ENCODE measurements at regions not wholly inside any gene's neighbourhood (a gene's known extent, or its start where the extent isn't known, plus 50 kb on each side); places are given as distances from the start of the nearest gene placed in this dataset.

DNA sequence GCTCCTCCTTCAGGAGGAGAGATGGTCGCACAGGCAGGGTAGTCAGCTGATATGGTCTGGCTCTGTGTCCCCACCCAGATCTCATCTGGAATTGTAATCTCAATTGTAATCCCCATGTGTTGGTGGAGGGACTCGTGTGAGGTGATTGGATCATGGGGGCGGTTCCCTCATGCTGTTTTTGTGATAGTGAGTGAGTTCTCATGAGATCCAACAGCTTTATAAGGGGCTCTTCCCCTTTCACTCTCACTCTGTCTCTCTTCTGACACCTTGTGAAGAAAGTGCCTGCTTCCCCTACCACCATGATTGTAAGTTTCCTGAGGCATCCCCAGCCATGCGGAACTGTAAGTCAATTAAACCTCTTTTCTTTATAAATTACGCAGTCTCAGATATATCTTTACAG lies 218.9 kb upstream of the TMTC1 start:
- Histone ChIP-seq H3K9me3 (ENCODE audit: control insufficient read depth, low read length) (no peaks in the 10 kb centered on the region), H3K27ac (ENCODE audit: low read length, poor library complexity, severe bottlenecking) (no peak overlapping the region), H2BK120ac (ENCODE audit: low read depth, low read length) (no peak overlapping the region), H3K4ac (ENCODE audit: low read depth in 1 of 2, low read length in 2 of 2) (no peak overlapping the region), H3K18ac (ENCODE audit: low read depth in 1 of 2, low read length in 2 of 2) (no peak overlapping the region), H4K8ac (ENCODE audit: low read length) (no peak overlapping the region), H2BK15ac (ENCODE audit: low read depth, poor library complexity, severe bottlenecking) (no peak overlapping the region), H3K9ac (ENCODE audit: low read length) (no peak overlapping the region), H3K4me3 (ENCODE audit: insufficient read depth in 1 of 2, low read depth in 1 of 2, low read length in 2 of 2) (no peak overlapping the region), H2BK5ac (ENCODE audit: low read depth, low read length, poor library complexity, severe bottlenecking) (no peak overlapping the region), H2BK12ac (ENCODE audit: low read length in 2 of 2) (no peak overlapping the region), H3K36me3 (ENCODE audit: control insufficient read depth in 1 of 2, insufficient read depth in 2 of 2, low read depth in 1 of 2, low read length in 2 of 2) (no peaks in the 10 kb centered on the region), H3K14ac (ENCODE audit: low read length in 2 of 2) (no peak overlapping the region), H3K23ac (ENCODE audit: low read length in 2 of 2) (no peak overlapping the region), H4K91ac (ENCODE audit: low read length) (no peak overlapping the region), H3K79me1 (replicated peaks; ENCODE audit: low read length, poor library complexity, severe bottlenecking) (no peaks in the 10 kb centered on the region), H3K4me1 (ENCODE audit: control insufficient read depth, insufficient read depth, low read depth, low read length) (no peaks in the 10 kb centered on the region), H3K27me3 (ENCODE audit: control insufficient read depth in 1 of 2, insufficient read depth in 1 of 2, low read length in 2 of 2) (no peaks in the 10 kb centered on the region), H2AFZ (ENCODE audit: low read depth, low read length) (no peak overlapping the region), H2AK5ac (ENCODE audit: low read length, severe bottlenecking) (no peak overlapping the region), H3K4me2 (ENCODE audit: low read length, poor library complexity, severe bottlenecking) (no peak overlapping the region)
- 82% methylated on average over 3 of the region's 5 CpGs for WGBS
- no peak for DNase-seq

DNA sequence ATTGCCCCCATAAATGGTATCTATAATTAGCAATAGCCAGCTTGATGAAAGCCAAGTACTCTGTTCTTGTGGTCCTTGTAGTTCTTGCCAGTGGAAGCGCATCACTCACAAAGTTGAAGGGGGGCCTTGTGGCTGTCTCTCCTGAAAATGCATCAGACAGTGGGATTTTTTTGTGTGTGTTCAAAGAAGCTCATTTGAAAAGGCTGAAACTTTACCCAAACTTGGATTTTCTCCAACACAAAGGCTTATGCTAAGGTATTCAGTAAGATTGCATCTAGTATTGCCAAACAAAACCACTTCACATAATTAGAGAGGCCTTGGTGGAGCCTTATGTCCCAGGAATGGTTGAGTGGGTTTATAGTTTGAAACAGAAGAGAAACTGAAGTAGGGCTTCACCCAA lies 216.7 kb upstream of the TMTC1 start:
- H2AK5ac ChIP-seq (ENCODE audit: low read length, severe bottlenecking): no peak overlapping the region

DNA sequence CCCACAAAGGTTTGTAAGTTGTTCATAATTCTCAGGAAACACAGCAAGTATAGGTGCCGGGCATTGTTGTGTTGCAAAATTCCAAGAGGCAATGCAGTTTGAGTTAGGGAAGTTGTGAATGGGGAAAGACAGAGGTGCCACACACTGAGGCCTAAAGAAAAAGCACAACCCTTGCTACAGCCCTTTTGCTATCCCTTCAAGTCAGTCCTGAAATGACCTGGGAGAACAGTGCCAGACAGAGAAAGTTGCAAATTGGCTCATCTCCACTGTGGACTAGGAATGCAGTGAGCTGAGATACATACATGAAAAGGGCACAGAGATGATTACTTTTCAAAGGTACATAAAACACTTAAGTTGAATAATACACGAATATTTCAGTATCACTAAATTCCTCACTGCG lies 213.3 kb upstream of the TMTC1 start:
- Histone ChIP-seq H2BK15ac (ENCODE audit: low read depth, poor library complexity, severe bottlenecking) (no peak overlapping the region), H3K79me1 (replicated peaks; ENCODE audit: low read length, poor library complexity, severe bottlenecking) (no peaks in the 10 kb centered on the region), H3K27ac (ENCODE audit: low read length, poor library complexity, severe bottlenecking) (no peak overlapping the region), H2BK5ac (ENCODE audit: low read depth, low read length, poor library complexity, severe bottlenecking) (no peak overlapping the region), H3K9me3 (ENCODE audit: control insufficient read depth, low read length) (no peaks in the 10 kb centered on the region), H3K14ac (ENCODE audit: low read length in 2 of 2) (no peak overlapping the region), H3K4ac (ENCODE audit: low read depth in 1 of 2, low read length in 2 of 2) (no peak overlapping the region), H3K23ac (ENCODE audit: low read length in 2 of 2) (no peak overlapping the region), H3K4me1 (ENCODE audit: control insufficient read depth, insufficient read depth, low read depth, low read length) (no peaks in the 10 kb centered on the region), H3K4me3 (ENCODE audit: insufficient read depth in 1 of 2, low read depth in 1 of 2, low read length in 2 of 2) (no peak overlapping the region), H2BK12ac (ENCODE audit: low read length in 2 of 2) (no peak overlapping the region), H3K18ac (ENCODE audit: low read depth in 1 of 2, low read length in 2 of 2) (no peak overlapping the region), H4K8ac (ENCODE audit: low read length) (no peak overlapping the region), H3K9ac (ENCODE audit: low read length) (no peak overlapping the region), H2AFZ (ENCODE audit: low read depth, low read length) (no peak overlapping the region), H3K27me3 (ENCODE audit: control insufficient read depth in 1 of 2, insufficient read depth in 1 of 2, low read length in 2 of 2) (no peaks in the 10 kb centered on the region), H4K91ac (ENCODE audit: low read length) (no peak overlapping the region), H3K4me2 (ENCODE audit: low read length, poor library complexity, severe bottlenecking) (no peak overlapping the region), H3K36me3 (ENCODE audit: control insufficient read depth in 1 of 2, insufficient read depth in 2 of 2, low read depth in 1 of 2, low read length in 2 of 2) (no peaks in the 10 kb centered on the region), H2AK5ac (ENCODE audit: low read length, severe bottlenecking) (no peak overlapping the region), H2BK120ac (ENCODE audit: low read depth, low read length) (no peak overlapping the region)
- DNase-seq: no peak
- WGBS: 100% methylated on average over 2 of the region's 3 CpGs

More for the DNA sequence above, 216.7 kb upstream of the TMTC1 start:
- H3K36me3 ChIP-seq (ENCODE audit: control insufficient read depth in 1 of 2, insufficient read depth in 2 of 2, low read depth in 1 of 2, low read length in 2 of 2): no peaks in the 10 kb centered on the region
- no peak overlapping the region for H4K91ac ChIP-seq (ENCODE audit: low read length)
- WGBS: 100% methylated on average over 1 of the region's 1 CpG
- no peak overlapping the region for H3K9ac ChIP-seq (ENCODE audit: low read length)
- H3K27me3 ChIP-seq (ENCODE audit: control insufficient read depth in 1 of 2, insufficient read depth in 1 of 2, low read length in 2 of 2): no peaks in the 10 kb centered on the region
- no peak overlapping the region for H2BK12ac ChIP-seq (ENCODE audit: low read length in 2 of 2)
- H3K4ac ChIP-seq (ENCODE audit: low read depth in 1 of 2, low read length in 2 of 2): no peak overlapping the region
- no peak overlapping the region for H2BK5ac ChIP-seq (ENCODE audit: low read depth, low read length, poor library complexity, severe bottlenecking)
- DNase-seq: peak; percentile 20
- no peak overlapping the region for H3K27ac ChIP-seq (ENCODE audit: low read length, poor library complexity, severe bottlenecking)
- H2AFZ ChIP-seq (ENCODE audit: low read depth, low read length): no peak overlapping the region
- H3K23ac ChIP-seq (ENCODE audit: low read length in 2 of 2): no peak overlapping the region
- H3K14ac ChIP-seq (ENCODE audit: low read length in 2 of 2): no peak overlapping the region
- H2BK120ac ChIP-seq (ENCODE audit: low read depth, low read length): no peak overlapping the region
- no peak overlapping the region for H4K8ac ChIP-seq (ENCODE audit: low read length)
- H3K9me3 ChIP-seq (ENCODE audit: control insufficient read depth, low read length): no peaks in the 10 kb centered on the region
- no peak overlapping the region for H2BK15ac ChIP-seq (ENCODE audit: low read depth, poor library complexity, severe bottlenecking)
- no peak overlapping the region for H3K18ac ChIP-seq (ENCODE audit: low read depth in 1 of 2, low read length in 2 of 2)
- no peaks in the 10 kb centered on the region for H3K4me1 ChIP-seq (ENCODE audit: control insufficient read depth, insufficient read depth, low read depth, low read length)
- no peaks in the 10 kb centered on the region for H3K79me1 ChIP-seq (replicated peaks; ENCODE audit: low read length, poor library complexity, severe bottlenecking)
- no peak overlapping the region for H3K4me3 ChIP-seq (ENCODE audit: insufficient read depth in 1 of 2, low read depth in 1 of 2, low read length in 2 of 2)
- H3K4me2 ChIP-seq (ENCODE audit: low read length, poor library complexity, severe bottlenecking): no peak overlapping the region

DNA sequence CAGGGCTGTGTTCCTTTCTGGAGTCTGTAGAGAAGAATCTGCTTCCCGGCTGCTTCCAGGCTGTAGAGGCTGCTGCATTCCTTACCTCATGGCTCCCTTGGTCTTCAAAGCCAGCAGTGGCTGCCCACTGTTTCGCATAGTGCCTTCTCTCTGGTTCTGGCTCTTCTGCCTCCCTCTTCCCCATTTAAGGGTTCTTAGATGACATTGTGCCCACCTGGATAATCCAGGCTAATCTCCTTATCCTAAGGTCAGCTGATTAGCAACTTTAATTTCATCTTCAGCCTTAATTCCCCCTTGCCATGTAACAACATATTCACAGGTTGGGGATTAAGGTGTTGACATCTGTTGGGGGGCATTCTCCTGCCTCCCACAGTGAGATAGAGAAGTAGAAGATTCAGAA lies 208.6 kb upstream of the TMTC1 start:
- no peak overlapping the region for H4K8ac ChIP-seq (ENCODE audit: low read length)
- H2BK5ac ChIP-seq (ENCODE audit: low read depth, low read length, poor library complexity, severe bottlenecking): no peak overlapping the region
- no peak overlapping the region for H3K4ac ChIP-seq (ENCODE audit: low read depth in 1 of 2, low read length in 2 of 2)
- H2AFZ ChIP-seq (ENCODE audit: low read depth, low read length): no peak overlapping the region
- DNase-seq: no peak
- H3K4me1 ChIP-seq (ENCODE audit: control insufficient read depth, insufficient read depth, low read depth, low read length): no peaks in the 10 kb centered on the region
- peaks cover 5% of the 10 kb centered on the region for H3K9me3 ChIP-seq (ENCODE audit: control insufficient read depth, low read length)
- H3K36me3 ChIP-seq (ENCODE audit: control insufficient read depth in 1 of 2, insufficient read depth in 2 of 2, low read depth in 1 of 2, low read length in 2 of 2): no peaks in the 10 kb centered on the region
- H2BK15ac ChIP-seq (ENCODE audit: low read depth, poor library complexity, severe bottlenecking): no peak overlapping the region
- no peak overlapping the region for H2BK120ac ChIP-seq (ENCODE audit: low read depth, low read length)
- no peak overlapping the region for H2AK5ac ChIP-seq (ENCODE audit: low read length, severe bottlenecking)
- H3K79me1 ChIP-seq (replicated peaks; ENCODE audit: low read length, poor library complexity, severe bottlenecking): no peaks in the 10 kb centered on the region
- no peak overlapping the region for H2BK12ac ChIP-seq (ENCODE audit: low read length in 2 of 2)
- H3K9ac ChIP-seq (ENCODE audit: low read length): no peak overlapping the region
- H3K23ac ChIP-seq (ENCODE audit: low read length in 2 of 2): no peak overlapping the region
- H3K4me3 ChIP-seq (ENCODE audit: insufficient read depth in 1 of 2, low read depth in 1 of 2, low read length in 2 of 2): no peak overlapping the region
- H3K4me2 ChIP-seq (ENCODE audit: low read length, poor library complexity, severe bottlenecking): no peak overlapping the region
- no peak overlapping the region for H3K27ac ChIP-seq (ENCODE audit: low read length, poor library complexity, severe bottlenecking)
- no peak overlapping the region for H3K18ac ChIP-seq (ENCODE audit: low read depth in 1 of 2, low read length in 2 of 2)
- WGBS: 82% methylated on average over 2 of the region's 2 CpGs
- no peaks in the 10 kb centered on the region for H3K27me3 ChIP-seq (ENCODE audit: control insufficient read depth in 1 of 2, insufficient read depth in 1 of 2, low read length in 2 of 2)
- H3K14ac ChIP-seq (ENCODE audit: low read length in 2 of 2): no peak overlapping the region
- no peak overlapping the region for H4K91ac ChIP-seq (ENCODE audit: low read length)

Data from mesenchymal stem cell (in vitro differentiated cells and primary cell).